ENCODE measurements at regions not wholly inside any gene's neighbourhood (a gene's known extent, or its start where the extent isn't known, plus 50 kb on each side); places are given as distances from the start of the nearest gene placed in this dataset.

GRCh38 chr14:21987937-21988336, 314.3 kb upstream of the OR4E1 start:
- TF ChIP-seq HCFC1 (IDR thresholded peaks at IDR 0.05; ENCODE audit: low read depth, low read length), result no peak
- TF ChIP-seq ETV6 (CRISPR knock-in tag; conservative IDR thresholded peaks at IDR 0.05), result no peak
- TF ChIP-seq POLR2A (IDR thresholded peaks at IDR 0.05; ENCODE audit: insufficient read depth in 1 of 2, low read depth in 2 of 2, low read length in 2 of 2), result no peak
- TF ChIP-seq FUBP1 (CRISPR knock-in tag; IDR thresholded peaks at IDR 0.05; ENCODE audit: borderline replicate concordance), result no peak
- TF ChIP-seq CTCF (CRISPR knock-in tag; IDR thresholded peaks at IDR 0.05), result peak; percentile 43
- no peak for TF ChIP-seq U2AF2 (IDR thresholded peaks at IDR 0.05; ENCODE audit: low read depth, low read length)
- no peak for TF ChIP-seq BCLAF1 (IDR thresholded peaks at IDR 0.05)
- TF ChIP-seq, protein P1, sequence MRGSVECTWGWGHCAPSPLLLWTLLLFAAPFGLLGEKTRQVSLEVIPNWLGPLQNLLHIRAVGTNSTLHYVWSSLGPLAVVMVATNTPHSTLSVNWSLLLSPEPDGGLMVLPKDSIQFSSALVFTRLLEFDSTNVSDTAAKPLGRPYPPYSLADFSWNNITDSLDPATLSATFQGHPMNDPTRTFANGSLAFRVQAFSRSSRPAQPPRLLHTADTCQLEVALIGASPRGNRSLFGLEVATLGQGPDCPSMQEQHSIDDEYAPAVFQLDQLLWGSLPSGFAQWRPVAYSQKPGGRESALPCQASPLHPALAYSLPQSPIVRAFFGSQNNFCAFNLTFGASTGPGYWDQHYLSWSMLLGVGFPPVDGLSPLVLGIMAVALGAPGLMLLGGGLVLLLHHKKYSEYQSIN (CRISPR knock-in tag; IDR thresholded peaks at IDR 0.05; ENCODE audit: borderline replicate concordance), result no peak
- no peak for TF ChIP-seq SUZ12 (IDR thresholded peaks at IDR 0.05; ENCODE audit: low read depth, low read length)
- TF ChIP-seq, protein P2, sequence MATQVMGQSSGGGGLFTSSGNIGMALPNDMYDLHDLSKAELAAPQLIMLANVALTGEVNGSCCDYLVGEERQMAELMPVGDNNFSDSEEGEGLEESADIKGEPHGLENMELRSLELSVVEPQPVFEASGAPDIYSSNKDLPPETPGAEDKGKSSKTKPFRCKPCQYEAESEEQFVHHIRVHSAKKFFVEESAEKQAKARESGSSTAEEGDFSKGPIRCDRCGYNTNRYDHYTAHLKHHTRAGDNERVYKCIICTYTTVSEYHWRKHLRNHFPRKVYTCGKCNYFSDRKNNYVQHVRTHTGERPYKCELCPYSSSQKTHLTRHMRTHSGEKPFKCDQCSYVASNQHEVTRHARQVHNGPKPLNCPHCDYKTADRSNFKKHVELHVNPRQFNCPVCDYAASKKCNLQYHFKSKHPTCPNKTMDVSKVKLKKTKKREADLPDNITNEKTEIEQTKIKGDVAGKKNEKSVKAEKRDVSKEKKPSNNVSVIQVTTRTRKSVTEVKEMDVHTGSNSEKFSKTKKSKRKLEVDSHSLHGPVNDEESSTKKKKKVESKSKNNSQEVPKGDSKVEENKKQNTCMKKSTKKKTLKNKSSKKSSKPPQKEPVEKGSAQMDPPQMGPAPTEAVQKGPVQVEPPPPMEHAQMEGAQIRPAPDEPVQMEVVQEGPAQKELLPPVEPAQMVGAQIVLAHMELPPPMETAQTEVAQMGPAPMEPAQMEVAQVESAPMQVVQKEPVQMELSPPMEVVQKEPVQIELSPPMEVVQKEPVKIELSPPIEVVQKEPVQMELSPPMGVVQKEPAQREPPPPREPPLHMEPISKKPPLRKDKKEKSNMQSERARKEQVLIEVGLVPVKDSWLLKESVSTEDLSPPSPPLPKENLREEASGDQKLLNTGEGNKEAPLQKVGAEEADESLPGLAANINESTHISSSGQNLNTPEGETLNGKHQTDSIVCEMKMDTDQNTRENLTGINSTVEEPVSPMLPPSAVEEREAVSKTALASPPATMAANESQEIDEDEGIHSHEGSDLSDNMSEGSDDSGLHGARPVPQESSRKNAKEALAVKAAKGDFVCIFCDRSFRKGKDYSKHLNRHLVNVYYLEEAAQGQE (IDR thresholded peaks at IDR 0.05; ENCODE audit: borderline replicate concordance in 1 of 2, low read depth in 1 of 2, low read length in 2 of 2), result no peak
- no peak for TF ChIP-seq ZNF576 (CRISPR knock-in tag; IDR thresholded peaks at IDR 0.05)
- TF ChIP-seq ZNF670 (CRISPR knock-in tag; IDR thresholded peaks at IDR 0.05; ENCODE audit: borderline replicate concordance), result no peak

Data from HepG2 (cell line).